ENCODE measurements at regions not wholly inside any gene's neighbourhood (a gene's known extent, or its start where the extent isn't known, plus 50 kb on each side); places are given as distances from the start of the nearest gene placed in this dataset.

DNA sequence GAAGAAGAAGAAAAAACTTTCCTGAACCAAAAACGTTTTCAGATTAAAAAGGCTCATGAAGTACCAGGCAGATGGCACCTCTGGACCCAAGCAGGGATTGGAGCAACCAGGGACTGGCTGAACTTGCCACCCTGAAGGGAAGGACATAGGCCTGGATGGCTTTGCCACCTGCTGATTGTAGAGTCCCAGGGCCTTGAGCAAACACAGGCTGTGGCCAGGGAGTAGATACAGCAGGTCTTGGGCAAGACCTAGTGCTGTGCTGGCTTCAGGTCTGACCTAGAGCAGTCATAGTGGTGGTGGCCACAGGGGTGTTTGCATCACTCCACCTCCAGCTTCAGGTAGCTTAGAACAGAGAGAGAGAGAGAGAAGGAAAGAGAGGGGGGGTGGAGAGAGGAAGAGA is 176.7 kb upstream of the FOXN2 start:
- no peak for DNase-seq (ENCODE audit: low read depth)
- no peak for TF ChIP-seq CTCF (IDR thresholded peaks at IDR 0.05; ENCODE audit: low read depth, low read length, missing control alignments)
- no peak overlapping the region for H3K4me3 ChIP-seq (ENCODE audit: low read depth, low read length)

- no peak for TF ChIP-seq CTCF (IDR thresholded peaks at IDR 0.05; ENCODE audit: low read depth, low read length, missing control alignments)
- no peak for DNase-seq (ENCODE audit: low read depth)
- no peak overlapping the region for H3K4me3 ChIP-seq (ENCODE audit: low read depth, low read length)
These were observed 175.6 kb upstream of the FOXN2 start for GRCh38 chr2:48138898-48139297.

GRCh38 chr2:48140586-48140985 is 173.9 kb upstream of the FOXN2 start:
- DNase-seq (ENCODE audit: low read depth): no peak
- H3K4me3 ChIP-seq (ENCODE audit: low read depth, low read length): no peak overlapping the region
- TF ChIP-seq CTCF (IDR thresholded peaks at IDR 0.05; ENCODE audit: low read depth, low read length, missing control alignments): no peak

DNA sequence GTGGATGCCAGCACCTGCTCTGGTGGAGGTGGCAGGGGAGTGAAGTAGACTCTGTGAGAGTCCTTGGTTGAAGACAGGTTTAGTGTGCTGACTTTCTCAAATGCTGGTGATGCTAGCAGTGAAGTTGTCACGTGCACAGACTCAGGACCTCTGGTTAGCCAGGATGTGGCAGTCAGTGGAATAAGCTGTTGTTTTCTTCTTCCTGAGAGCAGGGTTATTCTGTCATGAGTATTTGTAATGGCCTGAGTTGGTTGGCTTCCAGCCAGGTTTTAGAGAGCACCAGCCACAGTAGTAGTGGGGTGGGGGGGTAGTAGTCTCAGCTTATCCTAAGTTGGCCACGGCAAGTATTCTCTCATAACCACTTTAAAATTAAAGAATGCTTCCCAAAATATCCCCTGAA is 169.7 kb upstream of the FOXN2 start:
- no peak overlapping the region for H3K4me3 ChIP-seq (ENCODE audit: low read depth, low read length)
- no peak for TF ChIP-seq CTCF (IDR thresholded peaks at IDR 0.05; ENCODE audit: low read depth, low read length, missing control alignments)
- DNase-seq (ENCODE audit: low read depth): no peak

- DNase-seq (ENCODE audit: low read depth): no peak
- H3K4me3 ChIP-seq (ENCODE audit: low read depth, low read length): no peak overlapping the region
- TF ChIP-seq CTCF (IDR thresholded peaks at IDR 0.05; ENCODE audit: low read depth, low read length, missing control alignments): no peak
These were observed 168.5 kb upstream of the FOXN2 start for GRCh38 chr2:48145845-48146452.

DNA sequence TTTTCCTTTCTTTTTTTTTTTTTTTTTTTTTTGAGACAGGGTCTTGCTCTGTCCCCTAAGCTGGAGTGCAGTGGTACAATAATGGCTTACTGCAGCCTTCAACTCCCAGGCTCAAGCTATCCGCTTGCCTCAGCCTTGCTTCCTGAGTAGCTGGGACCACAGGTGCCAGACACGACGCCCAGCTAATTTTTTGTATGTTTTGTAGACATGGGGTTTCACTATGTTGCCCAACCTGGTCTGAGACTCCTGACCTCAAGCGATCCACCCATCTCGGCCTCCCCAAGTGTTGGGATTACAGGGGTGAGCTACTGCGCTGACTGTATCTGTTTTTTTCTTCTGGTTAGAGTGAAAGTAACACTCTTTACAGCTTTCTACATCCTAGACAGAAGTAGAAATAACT is 167.9 kb upstream of the FOXN2 start:
- no peak for TF ChIP-seq CTCF (IDR thresholded peaks at IDR 0.05; ENCODE audit: low read depth, low read length, missing control alignments)
- no peak overlapping the region for H3K4me3 ChIP-seq (ENCODE audit: low read depth, low read length)
- no peak for DNase-seq (ENCODE audit: low read depth)

- TF ChIP-seq CTCF (IDR thresholded peaks at IDR 0.05; ENCODE audit: low read depth, low read length, missing control alignments): no peak
These were observed 166.8 kb upstream of the FOXN2 start for GRCh38 chr2:48147719-48148118.

More at GRCh38 chr2:48147719-48148118, 166.8 kb upstream of the FOXN2 start:
- no peak for DNase-seq (ENCODE audit: low read depth)
- H3K4me3 ChIP-seq (ENCODE audit: low read depth, low read length): no peak overlapping the region
